ENCODE measurements at regions not wholly inside any gene's neighbourhood (a gene's known extent, or its start where the extent isn't known, plus 50 kb on each side); places are given as distances from the start of the nearest gene placed in this dataset.

DNA sequence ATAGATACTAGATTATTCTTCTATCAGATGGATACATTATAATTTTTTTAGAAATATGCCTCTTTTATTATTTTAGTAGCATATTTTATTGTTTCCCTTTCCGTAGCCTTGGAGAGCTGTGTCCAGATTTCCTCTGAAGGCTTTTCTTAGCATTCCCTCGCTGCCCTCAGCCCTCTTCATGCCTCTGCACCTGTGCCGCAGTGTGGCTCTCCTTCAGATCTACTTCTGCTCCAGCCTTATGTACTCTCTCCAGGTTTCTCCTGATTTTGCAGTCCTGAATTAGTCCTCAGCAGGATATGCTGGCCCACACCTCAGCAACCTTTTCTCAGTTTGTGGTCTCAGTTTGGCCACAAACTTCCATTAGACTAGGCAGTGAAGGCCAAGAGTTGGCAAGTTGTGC is 1052.0 kb downstream of the TAF11L14 start:
- H3K4me1 ChIP-seq = no peaks in the 10 kb centered on the region
- no peaks in the 10 kb centered on the region for H3K27me3 ChIP-seq (ENCODE audit: control insufficient read depth, insufficient read depth, low read length)
- H3K9me3 ChIP-seq (ENCODE audit: control insufficient read depth, low read length) = no peaks in the 10 kb centered on the region
- H3K79me2 ChIP-seq = no peaks in the 10 kb centered on the region
- TF ChIP-seq, protein P1, sequence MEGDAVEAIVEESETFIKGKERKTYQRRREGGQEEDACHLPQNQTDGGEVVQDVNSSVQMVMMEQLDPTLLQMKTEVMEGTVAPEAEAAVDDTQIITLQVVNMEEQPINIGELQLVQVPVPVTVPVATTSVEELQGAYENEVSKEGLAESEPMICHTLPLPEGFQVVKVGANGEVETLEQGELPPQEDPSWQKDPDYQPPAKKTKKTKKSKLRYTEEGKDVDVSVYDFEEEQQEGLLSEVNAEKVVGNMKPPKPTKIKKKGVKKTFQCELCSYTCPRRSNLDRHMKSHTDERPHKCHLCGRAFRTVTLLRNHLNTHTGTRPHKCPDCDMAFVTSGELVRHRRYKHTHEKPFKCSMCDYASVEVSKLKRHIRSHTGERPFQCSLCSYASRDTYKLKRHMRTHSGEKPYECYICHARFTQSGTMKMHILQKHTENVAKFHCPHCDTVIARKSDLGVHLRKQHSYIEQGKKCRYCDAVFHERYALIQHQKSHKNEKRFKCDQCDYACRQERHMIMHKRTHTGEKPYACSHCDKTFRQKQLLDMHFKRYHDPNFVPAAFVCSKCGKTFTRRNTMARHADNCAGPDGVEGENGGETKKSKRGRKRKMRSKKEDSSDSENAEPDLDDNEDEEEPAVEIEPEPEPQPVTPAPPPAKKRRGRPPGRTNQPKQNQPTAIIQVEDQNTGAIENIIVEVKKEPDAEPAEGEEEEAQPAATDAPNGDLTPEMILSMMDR (IDR thresholded peaks at IDR 0.05) = no peak
- H3K4me3 ChIP-seq (ENCODE audit: low read depth, low read length) = no peak overlapping the region
- H3K4me2 ChIP-seq (ENCODE audit: low read length) = no peak overlapping the region
- H3K9ac ChIP-seq = no peak overlapping the region
- H3K27ac ChIP-seq = no peak overlapping the region
- H3K36me3 ChIP-seq (ENCODE audit: control insufficient read depth, insufficient read depth, low read length) = no peaks in the 10 kb centered on the region
- no peak overlapping the region for H2AFZ ChIP-seq

DNA sequence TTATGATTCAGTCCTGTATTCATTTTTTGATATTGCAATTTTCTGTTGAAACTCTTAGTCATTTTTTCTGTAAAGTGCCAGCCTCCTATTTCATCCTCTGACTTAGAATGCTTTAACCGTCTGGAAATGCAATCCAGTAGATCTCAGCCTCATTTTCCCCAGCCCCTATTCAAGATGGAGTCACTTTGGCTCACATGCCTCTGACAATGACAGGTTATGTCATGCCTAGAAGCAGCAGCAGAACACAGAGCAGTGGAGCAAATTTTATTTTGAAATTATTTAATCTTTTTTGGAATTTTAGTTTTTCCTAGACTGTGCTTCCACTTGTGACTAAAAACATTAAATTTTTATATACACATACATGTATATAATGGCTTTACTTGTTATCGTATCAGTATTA is 1053.2 kb downstream of the TAF11L14 start:
- Histone ChIP-seq H3K27me3 (ENCODE audit: control insufficient read depth, insufficient read depth, low read length) (no peaks in the 10 kb centered on the region), H3K79me2 (no peaks in the 10 kb centered on the region), H3K9ac (no peak overlapping the region), H3K4me1 (no peaks in the 10 kb centered on the region), H3K4me3 (ENCODE audit: low read depth, low read length) (no peak overlapping the region), H3K9me3 (ENCODE audit: control insufficient read depth, low read length) (no peaks in the 10 kb centered on the region), H3K27ac (no peak overlapping the region), H2AFZ (no peak overlapping the region), H3K36me3 (ENCODE audit: control insufficient read depth, insufficient read depth, low read length) (no peaks in the 10 kb centered on the region), H3K4me2 (ENCODE audit: low read length) (no peak overlapping the region)
- TF ChIP-seq, protein P1 (IDR thresholded peaks at IDR 0.05) = no peak

DNA sequence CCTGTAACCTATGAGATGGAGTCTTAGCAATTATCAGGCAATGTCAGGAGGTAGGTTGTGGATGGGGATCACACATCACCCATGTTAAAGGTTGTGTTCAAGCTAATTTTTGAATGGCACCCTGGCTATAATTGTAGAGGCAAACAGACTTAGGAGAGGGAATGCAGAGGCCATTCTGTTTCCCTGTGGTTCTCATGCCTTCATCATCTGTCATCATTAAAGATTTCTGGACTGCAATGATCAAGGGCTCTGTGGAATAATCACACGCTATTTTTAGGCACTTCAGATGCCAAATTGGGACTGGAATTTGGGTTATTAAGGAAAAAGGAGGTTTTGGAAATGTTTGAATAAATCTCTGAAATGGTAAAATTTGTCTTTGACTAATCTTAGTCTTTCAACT is 1065.4 kb downstream of the TAF11L14 start:
- H3K9me3 ChIP-seq (ENCODE audit: control insufficient read depth, low read length) = no peaks in the 10 kb centered on the region
- TF ChIP-seq, protein P1 (IDR thresholded peaks at IDR 0.05) = no peak

DNA sequence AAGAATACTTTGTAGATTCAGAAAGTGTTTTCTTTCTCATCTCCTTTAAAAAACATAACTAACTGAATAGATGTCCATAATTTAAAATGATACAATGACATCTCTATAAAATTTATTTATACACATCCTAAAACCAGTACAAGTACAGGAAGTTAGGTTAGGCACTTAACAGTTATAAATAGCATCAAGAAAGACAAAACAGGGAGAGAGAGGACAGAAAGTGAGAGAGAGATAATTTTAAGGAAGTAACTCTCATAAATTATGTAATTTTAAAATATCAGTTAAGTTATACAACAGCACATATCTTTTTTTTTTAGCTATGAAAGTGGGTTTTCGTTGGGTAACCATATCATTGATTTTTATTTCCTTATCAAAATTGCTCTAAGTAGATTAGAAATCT is 1068.6 kb downstream of the TAF11L14 start:
- TF ChIP-seq, protein P1 (IDR thresholded peaks at IDR 0.05) = no peak
- Histone ChIP-seq H3K9ac (no peak overlapping the region), H3K36me3 (ENCODE audit: control insufficient read depth, insufficient read depth, low read length) (no peaks in the 10 kb centered on the region), H3K4me3 (ENCODE audit: low read depth, low read length) (no peak overlapping the region), H2AFZ (no peak overlapping the region), H3K27ac (no peak overlapping the region), H3K27me3 (ENCODE audit: control insufficient read depth, insufficient read depth, low read length) (no peaks in the 10 kb centered on the region), H3K4me1 (no peaks in the 10 kb centered on the region), H3K79me2 (no peaks in the 10 kb centered on the region), H3K4me2 (ENCODE audit: low read length) (no peak overlapping the region), H3K9me3 (ENCODE audit: control insufficient read depth, low read length) (no peaks in the 10 kb centered on the region)

More for the DNA sequence above, 1065.4 kb downstream of the TAF11L14 start:
- Histone ChIP-seq H3K27me3 (ENCODE audit: control insufficient read depth, insufficient read depth, low read length) (no peaks in the 10 kb centered on the region), H3K4me1 (no peaks in the 10 kb centered on the region), H3K4me3 (ENCODE audit: low read depth, low read length) (no peak overlapping the region), H3K4me2 (ENCODE audit: low read length) (no peak overlapping the region), H3K79me2 (no peaks in the 10 kb centered on the region), H3K36me3 (ENCODE audit: control insufficient read depth, insufficient read depth, low read length) (no peaks in the 10 kb centered on the region), H3K27ac (no peak overlapping the region), H3K9ac (no peak overlapping the region), H2AFZ (no peak overlapping the region)

DNA sequence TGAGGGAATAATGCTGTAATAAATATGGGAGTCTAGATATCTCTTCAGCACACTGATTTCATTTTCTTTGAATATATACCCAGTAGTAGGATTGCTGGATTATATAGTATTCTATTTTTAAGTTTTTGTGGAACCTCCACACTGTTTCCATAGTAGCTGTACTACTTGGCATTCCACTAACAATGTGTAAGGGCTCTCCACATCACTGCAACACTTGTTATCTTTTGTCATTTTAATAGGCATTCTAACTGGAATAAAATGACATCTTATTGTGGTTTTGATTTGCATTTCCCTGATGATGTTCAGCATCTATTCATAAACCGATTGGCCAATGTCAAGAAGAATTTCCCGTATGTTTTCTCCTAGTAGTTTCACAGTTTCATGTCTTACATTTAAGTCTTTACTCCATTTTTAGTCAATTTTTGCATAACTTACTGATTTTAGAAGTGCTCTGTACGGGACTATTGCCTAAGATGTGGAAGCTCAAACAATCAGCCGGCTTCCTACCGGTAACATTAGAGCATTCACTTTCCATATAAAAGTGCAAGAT is 1078.8 kb downstream of the TAF11L14 start:
- Histone ChIP-seq H3K27me3 (ENCODE audit: control insufficient read depth, insufficient read depth, low read length) (no peaks in the 10 kb centered on the region), H3K9ac (no peak overlapping the region), H2AFZ (no peak overlapping the region), H3K4me2 (ENCODE audit: low read length) (no peak overlapping the region), H3K79me2 (no peaks in the 10 kb centered on the region), H3K4me3 (ENCODE audit: low read depth, low read length) (no peak overlapping the region), H3K9me3 (ENCODE audit: control insufficient read depth, low read length) (no peaks in the 10 kb centered on the region), H3K4me1 (no peaks in the 10 kb centered on the region), H3K36me3 (ENCODE audit: control insufficient read depth, insufficient read depth, low read length) (no peaks in the 10 kb centered on the region), H3K27ac (no peak overlapping the region)
- TF ChIP-seq, protein P1 (IDR thresholded peaks at IDR 0.05) = no peak
